GM12878 (cell line): ENCODE measurements at regions not wholly inside any gene's neighbourhood (a gene's known extent, or its start where the extent isn't known, plus 50 kb on each side); places are given as distances from the start of the nearest gene placed in this dataset.
A peak's percentile ranks its signal among the peaks of the same experiment; 100 is the strongest.

Source experiments
- BHLHE40 ChIP-seq, 2 experiments: fragments of 450-650 bp in 1 of 2; IDR thresholded peaks; 2 replicates each; pipeline ENCODE4 v1.6.1; 2011 to 2017; ENCODE audit warnings: low read depth in 2 of 2, borderline replicate concordance in 1 of 2, improper control_type of control experiment in 1 of 2, low read length in 1 of 2, mild to moderate bottlenecking in 1 of 2
- CEBPB ChIP-seq, 2 experiments: fragments of 150-350 bp in 1 of 2; IDR thresholded peaks; 2 replicates each; pipeline ENCODE4 v1.6.1; 2012 to 2014; ENCODE audit warnings: low read depth in 2 of 2, low read length in 2 of 2, borderline replicate concordance in 1 of 2, inconsistent platforms in 1 of 2
- MEF2A ChIP-seq: IDR thresholded peaks from 2 replicates; pipeline ENCODE4 v1.6.1; 2011; ENCODE audit warnings: low read depth, mild to moderate bottlenecking, low read length, moderate library complexity; ENCODE audit not compliant: insufficient read depth
- NR2C2 ChIP-seq: IDR thresholded peaks from 2 replicates; pipeline ENCODE4 v1.6.1; 2011; ENCODE audit warnings: borderline replicate concordance, low read depth; ENCODE audit not compliant: control insufficient read depth, insufficient read length
- NR2F1 ChIP-seq: fragments of 450-650 bp; conservative IDR thresholded peaks from 2 replicates; pipeline ENCODE4 v1.6.1; 2017; ENCODE audit warnings: mild to moderate bottlenecking
- RAD51 ChIP-seq: fragments of 450-650 bp; IDR thresholded peaks from 2 replicates; pipeline ENCODE4 v1.6.1; 2016; ENCODE audit warnings: moderate library complexity, mild to moderate bottlenecking, inconsistent platforms
- SMAD1 ChIP-seq: fragments of 450-650 bp; IDR thresholded peaks from 2 replicates; pipeline ENCODE4 v1.6.1; 2018; ENCODE audit warnings: mild to moderate bottlenecking, low read depth; ENCODE audit not compliant: partially characterized antibody
- SMC3 ChIP-seq: IDR thresholded peaks from 2 replicates; pipeline ENCODE4 v1.6.1; 2011; ENCODE audit warnings: low read length, improper control_type of control experiment, borderline replicate concordance
- SRF ChIP-seq, 2 experiments: IDR thresholded peaks; 2 replicates each; pipeline ENCODE4 v1.6.1; 2011; ENCODE audit warnings: low read depth in 2 of 2, low read length in 2 of 2, mild to moderate bottlenecking in 1 of 2, moderate library complexity in 1 of 2
- SUZ12 ChIP-seq: fragments of 200-600 bp; sonication (generic); IDR thresholded peaks from one replicate; pipeline ENCODE4 v1.6.1; 2018; ENCODE audit warnings: antibody characterized with exemption, mild to moderate bottlenecking; ENCODE audit not compliant: unreplicated experiment
- TBL1XR1 ChIP-seq: IDR thresholded peaks from 2 replicates; pipeline ENCODE4 v1.6.1; 2012; ENCODE audit warnings: low read depth, low read length, improper control_type of control experiment
- TCF12 ChIP-seq: IDR thresholded peaks from 2 replicates; pipeline ENCODE4 v1.6.1; 2011; ENCODE audit warnings: low read depth, mild to moderate bottlenecking, low read length
- TCF7 ChIP-seq: IDR thresholded peaks from 2 replicates; pipeline ENCODE4 v1.6.1; 2014; ENCODE audit warnings: antibody characterized with exemption, borderline replicate concordance
- TF ChIP-seq, protein P1 (sequence below): IDR thresholded peaks from 2 replicates; pipeline ENCODE4 v1.6.1; 2012; ENCODE audit warnings: low read depth, low read length, improper control_type of control experiment
- TF ChIP-seq, protein P2 (sequence below): fragments of 450-650 bp; IDR thresholded peaks from 2 replicates; pipeline ENCODE4 v1.6.1; 2017; ENCODE audit warnings: antibody characterized with exemption, mild to moderate bottlenecking, moderate library complexity
- TF ChIP-seq, protein P3 (sequence below): fragments of 450-650 bp; IDR thresholded peaks from 2 replicates; pipeline ENCODE4 v1.6.1; 2017; ENCODE audit warnings: borderline replicate concordance
- TF ChIP-seq, protein P4 (sequence below): fragments of 150-350 bp; IDR thresholded peaks from 2 replicates; pipeline ENCODE4 v1.6.1; 2016; ENCODE audit warnings: low read depth, low read length

DNA sequence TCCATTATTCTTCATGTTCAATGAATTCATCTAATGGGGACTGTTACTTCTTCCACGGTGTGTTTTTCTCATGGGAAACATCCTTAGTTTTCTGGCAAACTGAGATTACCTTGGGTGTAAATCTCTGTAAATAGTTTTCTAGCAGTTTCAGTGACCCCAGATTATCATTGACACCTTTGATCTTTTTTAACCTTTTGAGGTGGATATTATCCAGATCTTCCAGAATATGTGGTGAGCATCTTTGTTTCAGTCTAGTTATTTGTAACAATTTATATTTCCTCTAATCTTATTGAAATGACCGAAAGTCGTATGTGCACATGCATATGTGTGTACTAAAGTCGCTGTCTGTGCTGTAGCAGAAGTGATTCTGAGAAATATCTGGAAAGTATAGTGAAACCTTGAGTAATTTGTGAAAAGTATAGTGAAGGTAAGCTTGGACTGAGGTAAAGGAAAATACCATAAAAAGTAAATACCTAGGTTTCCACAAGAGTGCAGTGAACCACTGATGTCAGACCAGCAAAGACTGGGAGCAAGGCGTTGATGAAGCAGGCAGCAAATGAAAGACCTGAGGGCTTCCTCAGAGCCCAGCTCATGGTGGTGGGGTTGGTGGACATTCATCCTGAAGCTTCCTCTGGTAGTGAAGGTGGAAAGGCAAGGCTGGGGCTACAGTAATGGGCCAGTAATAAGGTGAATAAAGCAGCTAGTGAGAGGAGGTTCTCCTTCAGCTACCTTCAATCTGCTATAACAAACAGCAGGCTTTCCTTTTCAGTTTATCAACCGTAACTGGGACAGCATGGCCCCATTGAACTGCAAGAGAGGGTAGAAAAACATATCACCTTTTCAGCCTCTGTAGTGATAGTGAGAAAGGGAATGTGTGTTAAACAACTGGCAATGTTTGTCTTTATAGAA lies 480.2 kb upstream of the FBXO33 start (continued):
- TF ChIP-seq MEF2A (0 out of 2 replicates have a peak, but pooled peaks have one; percentile 18), TCF7 (peak; percentile 83; the same call in 1 of the 2 replicates), SMC3 (no peak; the same call in 1 of the 2 replicates), RAD51 (no peak), SMAD1 (no peak), NR2F1 (peak; percentile 77), CEBPB (IDR thresholded peaks at IDR 0.05; ENCODE audit: borderline replicate concordance in 1 of 2, low read depth in 2 of 2, low read length in 2 of 2) (peak in 1 of 2 experiments; percentile 76; a peak in 1 of 4 replicates), SUZ12 (no peak), BHLHE40 (IDR thresholded peaks at IDR 0.05; ENCODE audit: borderline replicate concordance in 1 of 2, low read depth in 2 of 2, low read length in 1 of 2) (peak; percentile 70 to 79; a peak in 3 of 4 replicates), SRF (IDR thresholded peaks at IDR 0.05; ENCODE audit: low read depth in 2 of 2, low read length in 2 of 2) (peak in 1 of 2 experiments; percentile 25; a peak in 1 of 4 replicates), NR2C2 (no peak), TCF12 (no peak), TBL1XR1 (peak; percentile 70; the same call in 1 of the 2 replicates)
- TF ChIP-seq, protein P1, sequence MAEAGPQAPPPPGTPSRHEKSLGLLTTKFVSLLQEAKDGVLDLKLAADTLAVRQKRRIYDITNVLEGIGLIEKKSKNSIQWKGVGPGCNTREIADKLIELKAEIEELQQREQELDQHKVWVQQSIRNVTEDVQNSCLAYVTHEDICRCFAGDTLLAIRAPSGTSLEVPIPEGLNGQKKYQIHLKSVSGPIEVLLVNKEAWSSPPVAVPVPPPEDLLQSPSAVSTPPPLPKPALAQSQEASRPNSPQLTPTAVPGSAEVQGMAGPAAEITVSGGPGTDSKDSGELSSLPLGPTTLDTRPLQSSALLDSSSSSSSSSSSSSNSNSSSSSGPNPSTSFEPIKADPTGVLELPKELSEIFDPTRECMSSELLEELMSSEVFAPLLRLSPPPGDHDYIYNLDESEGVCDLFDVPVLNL, result no peak
- TF ChIP-seq, protein P2, sequence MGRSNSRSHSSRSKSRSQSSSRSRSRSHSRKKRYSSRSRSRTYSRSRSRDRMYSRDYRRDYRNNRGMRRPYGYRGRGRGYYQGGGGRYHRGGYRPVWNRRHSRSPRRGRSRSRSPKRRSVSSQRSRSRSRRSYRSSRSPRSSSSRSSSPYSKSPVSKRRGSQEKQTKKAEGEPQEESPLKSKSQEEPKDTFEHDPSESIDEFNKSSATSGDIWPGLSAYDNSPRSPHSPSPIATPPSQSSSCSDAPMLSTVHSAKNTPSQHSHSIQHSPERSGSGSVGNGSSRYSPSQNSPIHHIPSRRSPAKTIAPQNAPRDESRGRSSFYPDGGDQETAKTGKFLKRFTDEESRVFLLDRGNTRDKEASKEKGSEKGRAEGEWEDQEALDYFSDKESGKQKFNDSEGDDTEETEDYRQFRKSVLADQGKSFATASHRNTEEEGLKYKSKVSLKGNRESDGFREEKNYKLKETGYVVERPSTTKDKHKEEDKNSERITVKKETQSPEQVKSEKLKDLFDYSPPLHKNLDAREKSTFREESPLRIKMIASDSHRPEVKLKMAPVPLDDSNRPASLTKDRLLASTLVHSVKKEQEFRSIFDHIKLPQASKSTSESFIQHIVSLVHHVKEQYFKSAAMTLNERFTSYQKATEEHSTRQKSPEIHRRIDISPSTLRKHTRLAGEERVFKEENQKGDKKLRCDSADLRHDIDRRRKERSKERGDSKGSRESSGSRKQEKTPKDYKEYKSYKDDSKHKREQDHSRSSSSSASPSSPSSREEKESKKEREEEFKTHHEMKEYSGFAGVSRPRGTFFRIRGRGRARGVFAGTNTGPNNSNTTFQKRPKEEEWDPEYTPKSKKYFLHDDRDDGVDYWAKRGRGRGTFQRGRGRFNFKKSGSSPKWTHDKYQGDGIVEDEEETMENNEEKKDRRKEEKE, result no peak
- TF ChIP-seq, protein P3, sequence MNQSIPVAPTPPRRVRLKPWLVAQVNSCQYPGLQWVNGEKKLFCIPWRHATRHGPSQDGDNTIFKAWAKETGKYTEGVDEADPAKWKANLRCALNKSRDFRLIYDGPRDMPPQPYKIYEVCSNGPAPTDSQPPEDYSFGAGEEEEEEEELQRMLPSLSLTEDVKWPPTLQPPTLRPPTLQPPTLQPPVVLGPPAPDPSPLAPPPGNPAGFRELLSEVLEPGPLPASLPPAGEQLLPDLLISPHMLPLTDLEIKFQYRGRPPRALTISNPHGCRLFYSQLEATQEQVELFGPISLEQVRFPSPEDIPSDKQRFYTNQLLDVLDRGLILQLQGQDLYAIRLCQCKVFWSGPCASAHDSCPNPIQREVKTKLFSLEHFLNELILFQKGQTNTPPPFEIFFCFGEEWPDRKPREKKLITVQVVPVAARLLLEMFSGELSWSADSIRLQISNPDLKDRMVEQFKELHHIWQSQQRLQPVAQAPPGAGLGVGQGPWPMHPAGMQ, result no peak
- TF ChIP-seq, protein P4, sequence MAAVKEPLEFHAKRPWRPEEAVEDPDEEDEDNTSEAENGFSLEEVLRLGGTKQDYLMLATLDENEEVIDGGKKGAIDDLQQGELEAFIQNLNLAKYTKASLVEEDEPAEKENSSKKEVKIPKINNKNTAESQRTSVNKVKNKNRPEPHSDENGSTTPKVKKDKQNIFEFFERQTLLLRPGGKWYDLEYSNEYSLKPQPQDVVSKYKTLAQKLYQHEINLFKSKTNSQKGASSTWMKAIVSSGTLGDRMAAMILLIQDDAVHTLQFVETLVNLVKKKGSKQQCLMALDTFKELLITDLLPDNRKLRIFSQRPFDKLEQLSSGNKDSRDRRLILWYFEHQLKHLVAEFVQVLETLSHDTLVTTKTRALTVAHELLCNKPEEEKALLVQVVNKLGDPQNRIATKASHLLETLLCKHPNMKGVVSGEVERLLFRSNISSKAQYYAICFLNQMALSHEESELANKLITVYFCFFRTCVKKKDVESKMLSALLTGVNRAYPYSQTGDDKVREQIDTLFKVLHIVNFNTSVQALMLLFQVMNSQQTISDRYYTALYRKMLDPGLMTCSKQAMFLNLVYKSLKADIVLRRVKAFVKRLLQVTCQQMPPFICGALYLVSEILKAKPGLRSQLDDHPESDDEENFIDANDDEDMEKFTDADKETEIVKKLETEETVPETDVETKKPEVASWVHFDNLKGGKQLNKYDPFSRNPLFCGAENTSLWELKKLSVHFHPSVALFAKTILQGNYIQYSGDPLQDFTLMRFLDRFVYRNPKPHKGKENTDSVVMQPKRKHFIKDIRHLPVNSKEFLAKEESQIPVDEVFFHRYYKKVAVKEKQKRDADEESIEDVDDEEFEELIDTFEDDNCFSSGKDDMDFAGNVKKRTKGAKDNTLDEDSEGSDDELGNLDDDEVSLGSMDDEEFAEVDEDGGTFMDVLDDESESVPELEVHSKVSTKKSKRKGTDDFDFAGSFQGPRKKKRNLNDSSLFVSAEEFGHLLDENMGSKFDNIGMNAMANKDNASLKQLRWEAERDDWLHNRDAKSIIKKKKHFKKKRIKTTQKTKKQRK, result no peak
- TF ChIP-seq, all 136 proteins: peak for 35
